C4-2B (cell line): ENCODE measurements at regions not wholly inside any gene's neighbourhood (a gene's known extent, or its start where the extent isn't known, plus 50 kb on each side); places are given as distances from the start of the nearest gene placed in this dataset.

Experiments used
- CTCF ChIP-seq: fragments of 450-650 bp; conservative IDR thresholded peaks from 2 replicates; pipeline ENCODE4 v1.5.1; 2017; ENCODE audit warnings: mild to moderate bottlenecking
- ZFX ChIP-seq: fragments of 450-650 bp; IDR thresholded peaks from 2 replicates; pipeline ENCODE4 v1.6.1; 2017

GRCh38 chr13:76009267-76009890 is 373.2 kb downstream of the LMO7 start:
- no peak for TF ChIP-seq CTCF
- no peak for TF ChIP-seq ZFX
